Hypothalamus (tissue), 51 donors: ENCODE measurements at regions not wholly inside any gene's neighbourhood (a gene's known extent, or its start where the extent isn't known, plus 50 kb on each side); places are given as distances from the start of the nearest gene placed in this dataset.
"Not testable (repeated sequence)": the region's sequence is repeated elsewhere in the genome, so short reads cannot be mapped to it uniquely, and the experiment has no call there.

Experiments used
- DNase-seq, 51 donors: peaks; one replicate each; lab custom pipeline; 2025; lab: John Stamatoyannopoulos, UW

GRCh38 chr12:59407799-59408198 lies 188.0 kb upstream of the SLC16A7 start:
- peak in 3 of 51 donors; percentile 1 to 5 (median 3) for DNase-seq

- DNase-seq, result no peak
These were observed 189.8 kb upstream of the SLC16A7 start for GRCh38 chr12:59405992-59406391.

- DNase-seq, result no peak
These were observed 191.6 kb upstream of the SLC16A7 start for GRCh38 chr12:59404109-59404650.

GRCh38 chr12:59403259-59403932 lies 192.4 kb upstream of the SLC16A7 start:
- DNase-seq, result peak in 27 of 51 donors; percentile 1 to 76 (median 21)

- no peak for DNase-seq
These were observed 194.0 kb upstream of the SLC16A7 start for GRCh38 chr12:59401862-59402261.

- DNase-seq, result no peak
These were observed 197.7 kb upstream of the SLC16A7 start for GRCh38 chr12:59398164-59398563.

- no peak for DNase-seq
These were observed 198.9 kb upstream of the SLC16A7 start for GRCh38 chr12:59396919-59397318.

GRCh38 chr12:59396519-59396918 lies 199.3 kb upstream of the SLC16A7 start:
- no peak for DNase-seq

- not testable (repeated sequence) for DNase-seq
These were observed 200.5 kb upstream of the SLC16A7 start for GRCh38 chr12:59395310-59395709.

GRCh38 chr12:59393506-59393905 lies 202.3 kb upstream of the SLC16A7 start:
- DNase-seq, result no peak

- no peak for DNase-seq
These were observed 205.8 kb upstream of the SLC16A7 start for GRCh38 chr12:59389968-59390576.

- no peak for DNase-seq
These were observed 207.1 kb upstream of the SLC16A7 start for GRCh38 chr12:59388694-59389093.

GRCh38 chr12:59388176-59388575 lies 207.7 kb upstream of the SLC16A7 start:
- DNase-seq, result no peak

GRCh38 chr12:59386236-59386635 lies 209.6 kb upstream of the SLC16A7 start:
- no peak for DNase-seq

- no peak for DNase-seq
These were observed 212.6 kb upstream of the SLC16A7 start for GRCh38 chr12:59383079-59383822.

GRCh38 chr12:59382282-59383078 lies 213.3 kb upstream of the SLC16A7 start:
- no peak for DNase-seq

- no peak for DNase-seq
These were observed 214.7 kb upstream of the SLC16A7 start for GRCh38 chr12:59381106-59381505.

GRCh38 chr12:59375633-59376032 lies 220.2 kb upstream of the SLC16A7 start:
- DNase-seq, result no peak

GRCh38 chr12:59374783-59375182 lies 221.0 kb upstream of the SLC16A7 start:
- no peak for DNase-seq

GRCh38 chr12:59372956-59373355 lies 222.9 kb upstream of the SLC16A7 start:
- DNase-seq, result peak in 8 of 51 donors; percentile 0 to 25 (median 14)

- DNase-seq, result no peak
These were observed 224.9 kb upstream of the SLC16A7 start for GRCh38 chr12:59370933-59371332.
